AG04449 (cell line): ENCODE measurements at regions not wholly inside any gene's neighbourhood (a gene's known extent, or its start where the extent isn't known, plus 50 kb on each side); places are given as distances from the start of the nearest gene placed in this dataset.
"Not testable (repeated sequence)": the region's sequence is repeated elsewhere in the genome, so short reads cannot be mapped to it uniquely, and the experiment has no call there.

ENCODE experiments used
- CTCF ChIA-PET: fragments of 350-600 bp; formaldehyde crosslinking; extraction: SDS; loops from one replicate; lab custom pipeline; 2021; ENCODE audit warnings: antibody characterized with exemption; lab: Yijun Ruan, JAX
- POLR2A ChIA-PET: fragments of 400-600, 350-600 bp; formaldehyde crosslinking; extraction: SDS; loops from one replicate; lab custom pipeline; 2020; ENCODE audit warnings: antibody characterized with exemption, inconsistent platforms; lab: Yijun Ruan, JAX
- DNase-seq: peaks from one replicate; pipeline ENCODE4 v3.0.0-alpha.2; 2010; ENCODE audit warnings: low read depth, low spot score
- H3K4me3 ChIP-seq: 2 replicates; pipeline ENCODE4 v1.5.1; 2011; ENCODE audit warnings: low read depth, mild to moderate bottlenecking, control low read depth, low read length
- CTCF ChIP-seq: IDR thresholded peaks from one replicate; pipeline ENCODE4 v1.5.1; 2011; ENCODE audit warnings: mild to moderate bottlenecking, moderate library complexity, low read length, control low read depth, inconsistent platforms; ENCODE audit not compliant: insufficient read depth; ENCODE audit errors: missing control alignments

GRCh38 chr6:139448998-139449610 lies 74.7 kb upstream of the CITED2 start:
- no peak for TF ChIP-seq CTCF
- CTCF ChIA-PET, result no interaction called here
- DNase-seq, result no peak
- POLR2A ChIA-PET, result no interaction called here
- no peak overlapping the region for H3K4me3 ChIP-seq

GRCh38 chr6:139448051-139448649 lies 73.7 kb upstream of the CITED2 start:
- CTCF ChIA-PET, result no interaction called here

GRCh38 chr6:139447656-139447975 lies 73.2 kb upstream of the CITED2 start:
- POLR2A ChIA-PET, result interaction anchor here (1.2 kb wide), 1 partner anchor 73 kb away, joined by 4 read pairs; the partner anchor contains the start of gene CITED2
- no peak for TF ChIP-seq CTCF
- CTCF ChIA-PET, result interaction anchor here (0.7 kb wide), 1 partner anchor 550 kb away, joined by 3 read pairs; no protein-coding TSS in a partner anchor
- no peak for DNase-seq
- no peak overlapping the region for H3K4me3 ChIP-seq

More at GRCh38 chr6:139448051-139448649, 73.7 kb upstream of the CITED2 start:
- DNase-seq, result no peak
- POLR2A ChIA-PET, result interaction anchor here (1.2 kb wide), 1 partner anchor 74 kb away, joined by 4 read pairs; the partner anchor contains the start of gene CITED2
- TF ChIP-seq CTCF, result no peak
- no peak overlapping the region for H3K4me3 ChIP-seq

- DNase-seq, result no peak
- H3K4me3 ChIP-seq, result no peak overlapping the region
- TF ChIP-seq CTCF, result no peak
- ChIA-PET POLR2A (interaction anchor here (1.2 kb wide), 1 partner anchor 73 kb away, joined by 4 read pairs; the partner anchor contains the start of gene CITED2), CTCF (interaction anchor here (0.7 kb wide), 1 partner anchor 551 kb away, joined by 3 read pairs; no protein-coding TSS in a partner anchor)
Observed at GRCh38 chr6:139446768-139447655, 72.6 kb upstream of the CITED2 start.

- no peak for DNase-seq
- ChIA-PET CTCF (no interaction called here), POLR2A (no interaction called here)
- no peak for TF ChIP-seq CTCF
- H3K4me3 ChIP-seq, result no peak overlapping the region
Observed at GRCh38 chr6:139446138-139446715, 71.8 kb upstream of the CITED2 start.

- CTCF ChIA-PET, POLR2A ChIA-PET, DNase-seq, H3K4me3 ChIP-seq: not testable (repeated sequence)
Observed at GRCh38 chr6:139444273-139444787, 69.9 kb upstream of the CITED2 start.
